HL-60 (cell line): ENCODE measurements at regions not wholly inside any gene's neighbourhood (a gene's known extent, or its start where the extent isn't known, plus 50 kb on each side); places are given as distances from the start of the nearest gene placed in this dataset.

Source experiments
- DNase-seq, 2 experiments: peaks; one replicate each; pipeline ENCODE4 v3.0.0-alpha.2; 2010 to 2020; ENCODE audit warnings: low read depth in 1 of 2, low spot score in 1 of 2
- H3K27ac ChIP-seq: fragments of 250-450 bp; sonication (Bioruptor Pico); replicated peaks from 2 replicates; pipeline ENCODE4 v1.5.1; 2020; ENCODE audit warnings: mild to moderate bottlenecking, moderate library complexity
- H3K27me3 ChIP-seq: fragments of 250-450 bp; sonication (Bioruptor Pico); 2 replicates; pipeline ENCODE4 v1.5.1; 2021; ENCODE audit warnings: mild to moderate bottlenecking, moderate library complexity; ENCODE audit not compliant: insufficient read depth, poor library complexity, severe bottlenecking
- H3K4me3 ChIP-seq: replicated peaks from 2 replicates; pipeline ENCODE4 v1.5.1; 2011; ENCODE audit warnings: mild to moderate bottlenecking, control low read depth, low read length; ENCODE audit not compliant: insufficient read depth
- GABPA ChIP-seq: IDR thresholded peaks from 2 replicates; pipeline ENCODE4 v1.6.1; 2012; ENCODE audit warnings: low read depth
- POLR2AphosphoS5 ChIP-seq: IDR thresholded peaks from 2 replicates; pipeline ENCODE4 v1.6.1; 2012; ENCODE audit warnings: low read depth
- SPI1 ChIP-seq: IDR thresholded peaks from 2 replicates; pipeline ENCODE4 v1.6.1; 2012; ENCODE audit warnings: low read depth, mild to moderate bottlenecking, borderline replicate concordance
- TF ChIP-seq, protein P1 (sequence below): IDR thresholded peaks from 2 replicates; pipeline ENCODE4 v1.6.1; 2012; ENCODE audit warnings: low read depth; ENCODE audit not compliant: insufficient replicate concordance
- TF ChIP-seq, protein P2 (sequence below): IDR thresholded peaks from one replicate; pipeline ENCODE4 v1.5.1; 2011; ENCODE audit warnings: low read length, control low read depth, inconsistent platforms; ENCODE audit not compliant: insufficient read depth

DNA sequence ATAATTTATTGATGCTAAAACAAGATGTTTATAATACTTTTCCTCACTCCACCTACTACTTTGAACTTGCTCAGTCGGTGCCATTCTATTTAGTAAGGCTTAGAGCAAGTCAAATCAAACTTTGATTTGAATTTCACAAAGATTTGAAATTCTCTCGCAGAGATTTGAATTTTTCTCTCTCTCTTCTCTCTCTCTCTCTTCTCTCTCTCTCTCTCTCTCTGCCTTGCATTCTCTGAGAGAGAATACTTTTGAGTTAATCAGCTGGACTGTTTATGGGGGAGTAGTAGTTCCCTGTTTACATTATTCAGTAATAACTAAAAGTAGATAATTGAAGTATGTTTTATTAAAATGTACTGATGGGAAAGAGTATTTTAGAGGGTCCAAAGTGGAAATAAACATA lies 488.5 kb upstream of the ANKRD30A start:
- Histone ChIP-seq H3K27me3 (no peaks in the 10 kb centered on the region), H3K27ac (no peak overlapping the region), H3K4me3 (no peak overlapping the region)
- TF ChIP-seq, protein P1, sequence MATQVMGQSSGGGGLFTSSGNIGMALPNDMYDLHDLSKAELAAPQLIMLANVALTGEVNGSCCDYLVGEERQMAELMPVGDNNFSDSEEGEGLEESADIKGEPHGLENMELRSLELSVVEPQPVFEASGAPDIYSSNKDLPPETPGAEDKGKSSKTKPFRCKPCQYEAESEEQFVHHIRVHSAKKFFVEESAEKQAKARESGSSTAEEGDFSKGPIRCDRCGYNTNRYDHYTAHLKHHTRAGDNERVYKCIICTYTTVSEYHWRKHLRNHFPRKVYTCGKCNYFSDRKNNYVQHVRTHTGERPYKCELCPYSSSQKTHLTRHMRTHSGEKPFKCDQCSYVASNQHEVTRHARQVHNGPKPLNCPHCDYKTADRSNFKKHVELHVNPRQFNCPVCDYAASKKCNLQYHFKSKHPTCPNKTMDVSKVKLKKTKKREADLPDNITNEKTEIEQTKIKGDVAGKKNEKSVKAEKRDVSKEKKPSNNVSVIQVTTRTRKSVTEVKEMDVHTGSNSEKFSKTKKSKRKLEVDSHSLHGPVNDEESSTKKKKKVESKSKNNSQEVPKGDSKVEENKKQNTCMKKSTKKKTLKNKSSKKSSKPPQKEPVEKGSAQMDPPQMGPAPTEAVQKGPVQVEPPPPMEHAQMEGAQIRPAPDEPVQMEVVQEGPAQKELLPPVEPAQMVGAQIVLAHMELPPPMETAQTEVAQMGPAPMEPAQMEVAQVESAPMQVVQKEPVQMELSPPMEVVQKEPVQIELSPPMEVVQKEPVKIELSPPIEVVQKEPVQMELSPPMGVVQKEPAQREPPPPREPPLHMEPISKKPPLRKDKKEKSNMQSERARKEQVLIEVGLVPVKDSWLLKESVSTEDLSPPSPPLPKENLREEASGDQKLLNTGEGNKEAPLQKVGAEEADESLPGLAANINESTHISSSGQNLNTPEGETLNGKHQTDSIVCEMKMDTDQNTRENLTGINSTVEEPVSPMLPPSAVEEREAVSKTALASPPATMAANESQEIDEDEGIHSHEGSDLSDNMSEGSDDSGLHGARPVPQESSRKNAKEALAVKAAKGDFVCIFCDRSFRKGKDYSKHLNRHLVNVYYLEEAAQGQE, result no peak
- no peak for TF ChIP-seq SPI1
- TF ChIP-seq, protein P2, sequence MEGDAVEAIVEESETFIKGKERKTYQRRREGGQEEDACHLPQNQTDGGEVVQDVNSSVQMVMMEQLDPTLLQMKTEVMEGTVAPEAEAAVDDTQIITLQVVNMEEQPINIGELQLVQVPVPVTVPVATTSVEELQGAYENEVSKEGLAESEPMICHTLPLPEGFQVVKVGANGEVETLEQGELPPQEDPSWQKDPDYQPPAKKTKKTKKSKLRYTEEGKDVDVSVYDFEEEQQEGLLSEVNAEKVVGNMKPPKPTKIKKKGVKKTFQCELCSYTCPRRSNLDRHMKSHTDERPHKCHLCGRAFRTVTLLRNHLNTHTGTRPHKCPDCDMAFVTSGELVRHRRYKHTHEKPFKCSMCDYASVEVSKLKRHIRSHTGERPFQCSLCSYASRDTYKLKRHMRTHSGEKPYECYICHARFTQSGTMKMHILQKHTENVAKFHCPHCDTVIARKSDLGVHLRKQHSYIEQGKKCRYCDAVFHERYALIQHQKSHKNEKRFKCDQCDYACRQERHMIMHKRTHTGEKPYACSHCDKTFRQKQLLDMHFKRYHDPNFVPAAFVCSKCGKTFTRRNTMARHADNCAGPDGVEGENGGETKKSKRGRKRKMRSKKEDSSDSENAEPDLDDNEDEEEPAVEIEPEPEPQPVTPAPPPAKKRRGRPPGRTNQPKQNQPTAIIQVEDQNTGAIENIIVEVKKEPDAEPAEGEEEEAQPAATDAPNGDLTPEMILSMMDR, result no peak
- TF ChIP-seq GABPA, result no peak
- no peak for TF ChIP-seq POLR2AphosphoS5
- no peak for DNase-seq

DNA sequence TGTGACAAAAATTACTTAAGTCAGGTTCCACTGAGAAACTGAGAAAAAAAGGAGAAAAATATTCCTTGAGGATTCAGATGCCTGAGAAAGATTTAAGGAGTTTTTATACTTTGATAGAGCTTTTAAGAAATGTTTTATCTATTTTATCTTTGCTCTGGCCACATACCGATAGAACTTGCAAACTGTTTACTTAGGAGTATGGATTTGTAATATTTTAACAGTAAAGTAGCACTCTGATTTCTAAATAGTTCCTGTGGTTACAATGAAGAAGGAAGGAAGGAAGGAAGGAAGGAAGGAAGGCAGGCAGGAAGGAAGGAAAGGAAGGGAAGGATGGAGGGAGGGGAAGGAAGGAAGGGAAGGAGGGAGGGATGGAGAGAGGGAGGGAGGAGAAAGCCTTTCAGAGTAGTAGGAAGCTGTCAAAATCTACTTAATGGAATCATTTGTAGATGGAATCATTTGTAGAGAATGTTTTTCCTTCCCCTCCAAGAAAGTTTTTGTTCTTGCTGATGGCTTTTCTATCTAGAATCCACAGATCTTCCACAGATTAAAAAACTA lies 489.0 kb upstream of the ANKRD30A start:
- no peak for DNase-seq
- no peak for TF ChIP-seq SPI1
- no peak for TF ChIP-seq GABPA
- TF ChIP-seq POLR2AphosphoS5, result no peak
- TF ChIP-seq, protein P1, result no peak
- TF ChIP-seq, protein P2, result no peak
- H3K4me3 ChIP-seq, result no peak overlapping the region

DNA sequence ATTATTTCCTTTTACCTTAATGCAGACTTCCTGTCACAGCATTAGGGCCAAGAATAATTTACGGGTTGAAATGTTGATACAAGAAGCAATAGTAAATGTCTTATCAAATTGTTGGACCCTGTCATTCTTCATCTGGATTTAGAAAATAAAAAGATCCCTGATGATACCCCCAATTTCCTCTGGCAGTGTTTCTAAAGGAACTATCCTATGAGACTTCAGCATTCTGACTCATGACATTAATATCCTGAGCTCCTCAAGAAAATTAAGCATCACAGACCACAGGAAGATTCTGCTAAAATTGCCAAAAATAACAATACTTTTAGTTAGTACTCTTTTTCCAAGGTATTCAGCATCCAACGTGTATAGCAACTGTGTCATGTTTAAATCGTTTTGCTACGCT lies 490.5 kb upstream of the ANKRD30A start:
- Histone ChIP-seq H3K4me3 (no peak overlapping the region), H3K27me3 (no peaks in the 10 kb centered on the region), H3K27ac (no peak overlapping the region)
- no peak for TF ChIP-seq GABPA
- no peak for TF ChIP-seq POLR2AphosphoS5
- TF ChIP-seq, protein P1, result no peak
- TF ChIP-seq SPI1, result no peak
- TF ChIP-seq, protein P2, result no peak
- DNase-seq, result no peak

More for the DNA sequence above, 489.0 kb upstream of the ANKRD30A start:
- Histone ChIP-seq H3K27ac (no peak overlapping the region), H3K27me3 (no peaks in the 10 kb centered on the region)
